ENCODE measurements at regions not wholly inside any gene's neighbourhood (a gene's known extent, or its start where the extent isn't known, plus 50 kb on each side); places are given as distances from the start of the nearest gene placed in this dataset.

DNA sequence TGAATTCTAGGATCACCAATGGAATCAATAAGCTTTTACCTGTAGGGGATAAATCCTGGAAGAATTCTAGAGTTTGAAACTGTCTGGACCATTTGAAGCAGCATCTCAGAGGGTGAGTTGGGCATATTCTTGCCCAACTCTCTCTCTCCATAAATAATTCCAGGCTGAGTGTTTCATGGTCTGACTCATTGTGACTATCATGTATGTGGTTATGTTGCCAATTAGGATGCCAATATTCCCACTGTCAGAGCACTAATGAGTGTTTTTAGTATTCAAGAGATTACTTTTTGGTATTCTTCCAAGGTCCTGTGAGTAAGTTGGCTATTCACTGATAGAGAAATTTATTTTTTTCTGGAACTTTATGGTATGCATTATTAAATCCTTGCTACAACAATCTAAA is 456.9 kb downstream of the TOX3 start:
- no peak overlapping the region for H3K9ac ChIP-seq (ENCODE audit: low read length)
- no peak for TF ChIP-seq EZH2phosphoT487 (IDR thresholded peaks at IDR 0.05; ENCODE audit: low read depth)
- TF ChIP-seq, protein P1, sequence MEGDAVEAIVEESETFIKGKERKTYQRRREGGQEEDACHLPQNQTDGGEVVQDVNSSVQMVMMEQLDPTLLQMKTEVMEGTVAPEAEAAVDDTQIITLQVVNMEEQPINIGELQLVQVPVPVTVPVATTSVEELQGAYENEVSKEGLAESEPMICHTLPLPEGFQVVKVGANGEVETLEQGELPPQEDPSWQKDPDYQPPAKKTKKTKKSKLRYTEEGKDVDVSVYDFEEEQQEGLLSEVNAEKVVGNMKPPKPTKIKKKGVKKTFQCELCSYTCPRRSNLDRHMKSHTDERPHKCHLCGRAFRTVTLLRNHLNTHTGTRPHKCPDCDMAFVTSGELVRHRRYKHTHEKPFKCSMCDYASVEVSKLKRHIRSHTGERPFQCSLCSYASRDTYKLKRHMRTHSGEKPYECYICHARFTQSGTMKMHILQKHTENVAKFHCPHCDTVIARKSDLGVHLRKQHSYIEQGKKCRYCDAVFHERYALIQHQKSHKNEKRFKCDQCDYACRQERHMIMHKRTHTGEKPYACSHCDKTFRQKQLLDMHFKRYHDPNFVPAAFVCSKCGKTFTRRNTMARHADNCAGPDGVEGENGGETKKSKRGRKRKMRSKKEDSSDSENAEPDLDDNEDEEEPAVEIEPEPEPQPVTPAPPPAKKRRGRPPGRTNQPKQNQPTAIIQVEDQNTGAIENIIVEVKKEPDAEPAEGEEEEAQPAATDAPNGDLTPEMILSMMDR (IDR thresholded peaks at IDR 0.05; ENCODE audit: low read depth, low read length) = no peak
- H3K27ac ChIP-seq (ENCODE audit: low read length) = no peak overlapping the region
- H3K4me2 ChIP-seq (ENCODE audit: low read length) = no peak overlapping the region
- H4K20me1 ChIP-seq (ENCODE audit: insufficient read depth, low read length) = no peaks in the 10 kb centered on the region
- no peak overlapping the region for H3K4me3 ChIP-seq (ENCODE audit: low read length)
- no peak overlapping the region for H2AFZ ChIP-seq (ENCODE audit: low read depth, low read length)
- H3K9me3 ChIP-seq (ENCODE audit: insufficient read depth, low read length) = no peaks in the 10 kb centered on the region
- no peaks in the 10 kb centered on the region for H3K4me1 ChIP-seq (ENCODE audit: low read length)
- no peaks in the 10 kb centered on the region for H3K79me2 ChIP-seq (ENCODE audit: low read length)
- H3K27me3 ChIP-seq (ENCODE audit: low read depth, low read length) = no peaks in the 10 kb centered on the region
- H3K36me3 ChIP-seq (replicated peaks; ENCODE audit: low read depth, low read length) = no peaks in the 10 kb centered on the region

DNA sequence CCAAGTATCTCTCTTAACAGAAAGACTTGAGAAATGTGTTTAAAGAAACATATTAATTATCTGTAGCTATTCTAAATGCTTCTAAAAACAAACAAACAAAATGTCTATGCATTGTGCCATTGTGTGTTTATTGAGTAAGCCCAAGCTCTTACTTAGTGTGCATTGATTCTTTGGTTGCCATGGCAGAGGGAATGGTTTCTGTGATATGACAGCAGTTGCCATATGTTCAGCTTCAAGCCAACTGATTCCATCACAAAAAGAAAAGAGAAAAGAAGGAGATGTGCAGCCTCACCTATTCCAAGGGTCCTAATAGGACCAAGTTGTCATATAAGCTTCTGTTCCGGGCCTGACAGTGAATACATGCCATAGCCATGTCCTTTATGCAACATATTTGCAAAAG is 457.5 kb downstream of the TOX3 start:
- Histone ChIP-seq H3K36me3 (replicated peaks; ENCODE audit: low read depth, low read length) (no peaks in the 10 kb centered on the region), H3K79me2 (ENCODE audit: low read length) (no peaks in the 10 kb centered on the region), H3K4me1 (ENCODE audit: low read length) (no peaks in the 10 kb centered on the region), H4K20me1 (ENCODE audit: insufficient read depth, low read length) (no peaks in the 10 kb centered on the region), H3K9me3 (ENCODE audit: insufficient read depth, low read length) (no peaks in the 10 kb centered on the region), H3K4me2 (ENCODE audit: low read length) (no peak overlapping the region), H3K4me3 (ENCODE audit: low read length) (no peak overlapping the region), H3K27ac (ENCODE audit: low read length) (no peak overlapping the region), H3K9ac (ENCODE audit: low read length) (no peak overlapping the region), H3K27me3 (ENCODE audit: low read depth, low read length) (no peaks in the 10 kb centered on the region), H2AFZ (ENCODE audit: low read depth, low read length) (no peak overlapping the region)
- no peak for TF ChIP-seq EZH2phosphoT487 (IDR thresholded peaks at IDR 0.05; ENCODE audit: low read depth)
- TF ChIP-seq, protein P1 (IDR thresholded peaks at IDR 0.05; ENCODE audit: low read depth, low read length) = no peak

DNA sequence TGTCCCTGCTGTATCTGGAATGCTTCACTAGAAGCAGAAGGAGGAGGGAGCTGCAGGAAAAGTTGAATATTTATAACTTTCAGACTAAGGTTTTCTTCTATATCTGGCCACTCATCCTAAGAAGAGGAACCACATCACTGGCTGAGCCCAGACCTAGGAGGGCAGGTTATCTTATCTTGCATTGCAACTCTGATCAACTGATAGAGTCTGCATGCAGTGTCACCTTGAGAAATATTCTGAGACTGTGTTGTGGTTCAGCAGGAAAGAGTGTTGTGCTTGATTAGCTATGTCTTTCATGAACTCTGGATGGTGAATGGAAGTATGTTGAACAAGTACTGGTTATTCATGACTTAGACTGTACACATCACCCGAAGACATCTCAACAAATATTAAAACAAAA is 460.0 kb downstream of the TOX3 start:
- Histone ChIP-seq H4K20me1 (ENCODE audit: insufficient read depth, low read length) (no peaks in the 10 kb centered on the region), H2AFZ (ENCODE audit: low read depth, low read length) (no peak overlapping the region), H3K4me1 (ENCODE audit: low read length) (no peaks in the 10 kb centered on the region), H3K27ac (ENCODE audit: low read length) (no peak overlapping the region), H3K9ac (ENCODE audit: low read length) (no peak overlapping the region), H3K4me3 (ENCODE audit: low read length) (no peak overlapping the region), H3K36me3 (replicated peaks; ENCODE audit: low read depth, low read length) (no peaks in the 10 kb centered on the region), H3K4me2 (ENCODE audit: low read length) (no peak overlapping the region), H3K79me2 (ENCODE audit: low read length) (no peaks in the 10 kb centered on the region), H3K9me3 (ENCODE audit: insufficient read depth, low read length) (no peaks in the 10 kb centered on the region), H3K27me3 (ENCODE audit: low read depth, low read length) (no peaks in the 10 kb centered on the region)
- TF ChIP-seq, protein P1 (IDR thresholded peaks at IDR 0.05; ENCODE audit: low read depth, low read length) = no peak
- no peak for TF ChIP-seq EZH2phosphoT487 (IDR thresholded peaks at IDR 0.05; ENCODE audit: low read depth)

DNA sequence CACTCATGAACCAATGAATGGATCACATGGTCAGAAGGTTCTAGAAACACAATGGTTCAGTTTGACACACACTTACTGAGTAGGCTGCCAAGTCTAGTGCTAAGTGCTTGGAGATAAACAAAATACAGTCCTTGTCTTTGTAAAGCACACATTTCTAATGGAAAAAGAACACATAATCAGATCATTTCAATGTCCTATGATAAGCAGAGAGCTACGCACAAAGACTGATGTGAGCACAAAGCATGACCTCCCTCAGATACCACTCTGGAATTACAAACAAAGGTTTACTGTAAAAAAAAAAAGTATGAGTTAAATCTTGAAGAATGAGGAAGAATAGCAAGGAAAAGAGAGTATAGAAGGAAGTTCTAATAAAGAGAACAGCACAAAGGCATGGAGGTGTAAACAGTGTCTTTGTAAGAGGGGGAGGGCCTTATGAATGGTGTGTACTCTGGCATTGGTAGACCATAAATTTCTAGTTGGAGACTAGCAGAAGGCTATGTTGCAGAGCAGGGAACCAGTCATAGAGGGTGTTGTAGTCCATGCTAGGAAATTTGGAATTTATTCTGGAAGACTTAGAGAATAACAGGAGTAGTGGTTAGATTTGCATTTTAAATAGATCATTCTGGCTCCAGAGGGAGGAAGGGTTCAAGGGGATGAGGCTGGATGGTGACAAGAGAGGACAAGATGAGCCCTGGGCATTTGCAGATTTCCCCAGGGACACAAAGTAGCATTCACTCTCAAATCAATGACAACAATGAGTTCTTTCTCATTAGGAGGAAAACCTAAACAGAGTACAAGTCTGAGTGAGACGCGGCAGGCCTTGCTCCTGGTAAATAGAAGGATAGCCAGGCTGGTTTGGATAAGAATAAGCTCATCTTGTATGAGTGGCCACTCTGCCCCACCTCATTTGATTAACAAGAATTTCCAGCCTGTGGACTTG is 468.0 kb downstream of the TOX3 start:
- H3K4me1 ChIP-seq (ENCODE audit: low read length) = no peaks in the 10 kb centered on the region
- no peak overlapping the region for H3K27ac ChIP-seq (ENCODE audit: low read length)
- TF ChIP-seq, protein P1 (IDR thresholded peaks at IDR 0.05; ENCODE audit: low read depth, low read length) = no peak
- no peaks in the 10 kb centered on the region for H4K20me1 ChIP-seq (ENCODE audit: insufficient read depth, low read length)
- no peaks in the 10 kb centered on the region for H3K27me3 ChIP-seq (ENCODE audit: low read depth, low read length)
- no peak overlapping the region for H3K9ac ChIP-seq (ENCODE audit: low read length)
- H3K4me3 ChIP-seq (ENCODE audit: low read length) = no peak overlapping the region
- no peaks in the 10 kb centered on the region for H3K9me3 ChIP-seq (ENCODE audit: insufficient read depth, low read length)
- no peak overlapping the region for H3K4me2 ChIP-seq (ENCODE audit: low read length)
- H2AFZ ChIP-seq (ENCODE audit: low read depth, low read length) = no peak overlapping the region
- no peaks in the 10 kb centered on the region for H3K36me3 ChIP-seq (replicated peaks; ENCODE audit: low read depth, low read length)
- no peaks in the 10 kb centered on the region for H3K79me2 ChIP-seq (ENCODE audit: low read length)
